Coronary artery (tissue), 2 donors: ENCODE measurements at regions not wholly inside any gene's neighbourhood (a gene's known extent, or its start where the extent isn't known, plus 50 kb on each side); places are given as distances from the start of the nearest gene placed in this dataset.
"Not testable (repeated sequence)": the region's sequence is repeated elsewhere in the genome, so short reads cannot be mapped to it uniquely, and the experiment has no call there.

ENCODE experiments used
- DNase-seq: peaks from one replicate; pipeline ENCODE4 v3.0.0-alpha.2; 2017; ENCODE audit warnings: low spot score
- H3K27ac ChIP-seq, 2 donors: fragments of 200-600 bp; sonication (generic); one replicate each; pipeline ENCODE4 v1.5.1; 2016 to 2019
- H3K4me3 ChIP-seq: fragments of 200-600 bp; sonication (generic); 2 replicates; pipeline ENCODE4 v1.5.1; 2016; ENCODE audit warnings: mild to moderate bottlenecking, moderate library complexity
- CTCF ChIP-seq: fragments of 200-600 bp; sonication (generic); IDR thresholded peaks from one replicate; pipeline ENCODE4 v1.5.1; 2019; ENCODE audit warnings: antibody characterized with exemption

GRCh38 chr11:135002236-135002635 lies 590.2 kb upstream of the B3GAT1 start:
- no peak for TF ChIP-seq CTCF
- no peak for DNase-seq
- H3K27ac ChIP-seq: no peak overlapping the region
- no peak overlapping the region for H3K4me3 ChIP-seq

- H3K4me3 ChIP-seq: no peak overlapping the region
- DNase-seq: no peak
- H3K27ac ChIP-seq: no peak overlapping the region
- TF ChIP-seq CTCF: no peak
Observed at GRCh38 chr11:135001581-135001980, 589.5 kb upstream of the B3GAT1 start.

- not testable (repeated sequence) for DNase-seq, H3K4me3 ChIP-seq, H3K27ac ChIP-seq
Observed at GRCh38 chr11:135001065-135001464, 589.0 kb upstream of the B3GAT1 start.

GRCh38 chr11:134999590-134999989 lies 587.5 kb upstream of the B3GAT1 start:
- no peak for TF ChIP-seq CTCF
- H3K27ac ChIP-seq: no peak overlapping the region
- no peak for DNase-seq
- no peak overlapping the region for H3K4me3 ChIP-seq

- no peak overlapping the region for H3K27ac ChIP-seq
- TF ChIP-seq CTCF: no peak
- no peak for DNase-seq
Observed at GRCh38 chr11:134997652-134998320, 585.7 kb upstream of the B3GAT1 start.

GRCh38 chr11:134995741-134996140 lies 583.7 kb upstream of the B3GAT1 start:
- H3K4me3 ChIP-seq: no peak overlapping the region
- H3K27ac ChIP-seq: no peak overlapping the region
- DNase-seq: no peak
- no peak for TF ChIP-seq CTCF

More at GRCh38 chr11:134997652-134998320, 585.7 kb upstream of the B3GAT1 start:
- H3K4me3 ChIP-seq: no peak overlapping the region

- no peak for DNase-seq
- no peak for TF ChIP-seq CTCF
- no peak overlapping the region for H3K27ac ChIP-seq
Observed at GRCh38 chr11:134994431-134994830, 582.4 kb upstream of the B3GAT1 start.

More at GRCh38 chr11:134994431-134994830, 582.4 kb upstream of the B3GAT1 start:
- no peak overlapping the region for H3K4me3 ChIP-seq
